ENCODE measurements at regions not wholly inside any gene's neighbourhood (a gene's known extent, or its start where the extent isn't known, plus 50 kb on each side); places are given as distances from the start of the nearest gene placed in this dataset.

GRCh38 chr13:55669051-55669450, 1471.7 kb upstream of the PRR20A start:
- no peak for TF ChIP-seq CTCF (IDR thresholded peaks at IDR 0.05)
- TF ChIP-seq EZH2 (IDR thresholded peaks at IDR 0.05; ENCODE audit: borderline replicate concordance, insufficient read depth, low read depth, low read length, poor library complexity, severe bottlenecking) = no peak

All from B cell (primary cell).